Osteocyte (in vitro differentiated cells): ENCODE measurements at regions not wholly inside any gene's neighbourhood (a gene's known extent, or its start where the extent isn't known, plus 50 kb on each side); places are given as distances from the start of the nearest gene placed in this dataset.
"Not testable (repeated sequence)": the region's sequence is repeated elsewhere in the genome, so short reads cannot be mapped to it uniquely, and the experiment has no call there.

ENCODE experiments used
- DNase-seq: peaks from one replicate; pipeline ENCODE4 v3.0.0; 2021; ENCODE audit warnings: mixed read lengths; ENCODE audit not compliant: unreplicated experiment; ENCODE audit errors: extremely low spot score
- H3K27ac Mint-ChIP-seq: one replicate; pipeline ENCODE4 v1.8.0; 2021; ENCODE audit warnings: mild to moderate bottlenecking, mixed read lengths; ENCODE audit not compliant: unreplicated experiment
- H3K27me3 Mint-ChIP-seq: one replicate; pipeline ENCODE4 v1.8.0; 2021; ENCODE audit warnings: mixed read lengths; ENCODE audit not compliant: unreplicated experiment
- H3K36me3 Mint-ChIP-seq: one replicate; pipeline ENCODE4 v1.8.0; 2021; ENCODE audit warnings: mixed read lengths; ENCODE audit not compliant: unreplicated experiment
- H3K4me1 Mint-ChIP-seq: one replicate; pipeline ENCODE4 v1.8.0; 2021; ENCODE audit warnings: mixed read lengths; ENCODE audit not compliant: unreplicated experiment
- H3K4me3 Mint-ChIP-seq: one replicate; pipeline ENCODE4 v1.8.0; 2021; ENCODE audit warnings: mild to moderate bottlenecking, moderate library complexity, mixed read lengths; ENCODE audit not compliant: unreplicated experiment
- H3K9me3 Mint-ChIP-seq: one replicate; pipeline ENCODE4 v1.8.0; 2021; ENCODE audit warnings: mixed read lengths; ENCODE audit not compliant: unreplicated experiment
- TF ChIP-seq, protein P1 (sequence below): fragments of 200-600 bp; sonication (generic); IDR thresholded peaks from 2 replicates; pipeline ENCODE4 v1.5.0; 2021; ENCODE audit warnings: antibody characterized with exemption, mild to moderate bottlenecking, moderate library complexity

DNA sequence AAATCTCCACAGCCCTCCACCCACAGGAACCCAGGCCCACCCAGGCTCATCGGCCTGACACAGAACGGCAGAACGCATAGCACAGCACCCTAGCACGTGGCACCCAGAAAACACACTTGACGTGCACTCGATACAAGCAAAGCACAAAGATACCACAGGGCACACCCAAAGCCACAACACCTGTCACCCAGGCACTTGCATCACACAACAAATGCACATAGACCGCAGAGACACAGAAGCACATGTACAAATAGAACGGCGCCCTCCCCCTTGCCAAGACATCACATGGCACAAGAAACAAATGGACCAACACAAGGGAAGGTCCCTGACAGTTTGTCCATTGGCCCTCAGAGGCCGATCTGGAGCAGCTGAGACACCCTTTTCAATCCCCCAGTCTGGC lies 147.7 kb upstream of the WSCD1 start:
- Mint-ChIP-seq H3K4me3 (no peak overlapping the region), H3K4me1 (no peaks in the 10 kb centered on the region), H3K27me3 (no peaks in the 10 kb centered on the region), H3K36me3 (no peaks in the 10 kb centered on the region), H3K9me3 (no peaks in the 10 kb centered on the region), H3K27ac (no peak overlapping the region)
- DNase-seq = no peak
- TF ChIP-seq, protein P1, sequence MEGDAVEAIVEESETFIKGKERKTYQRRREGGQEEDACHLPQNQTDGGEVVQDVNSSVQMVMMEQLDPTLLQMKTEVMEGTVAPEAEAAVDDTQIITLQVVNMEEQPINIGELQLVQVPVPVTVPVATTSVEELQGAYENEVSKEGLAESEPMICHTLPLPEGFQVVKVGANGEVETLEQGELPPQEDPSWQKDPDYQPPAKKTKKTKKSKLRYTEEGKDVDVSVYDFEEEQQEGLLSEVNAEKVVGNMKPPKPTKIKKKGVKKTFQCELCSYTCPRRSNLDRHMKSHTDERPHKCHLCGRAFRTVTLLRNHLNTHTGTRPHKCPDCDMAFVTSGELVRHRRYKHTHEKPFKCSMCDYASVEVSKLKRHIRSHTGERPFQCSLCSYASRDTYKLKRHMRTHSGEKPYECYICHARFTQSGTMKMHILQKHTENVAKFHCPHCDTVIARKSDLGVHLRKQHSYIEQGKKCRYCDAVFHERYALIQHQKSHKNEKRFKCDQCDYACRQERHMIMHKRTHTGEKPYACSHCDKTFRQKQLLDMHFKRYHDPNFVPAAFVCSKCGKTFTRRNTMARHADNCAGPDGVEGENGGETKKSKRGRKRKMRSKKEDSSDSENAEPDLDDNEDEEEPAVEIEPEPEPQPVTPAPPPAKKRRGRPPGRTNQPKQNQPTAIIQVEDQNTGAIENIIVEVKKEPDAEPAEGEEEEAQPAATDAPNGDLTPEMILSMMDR = no peak

DNA sequence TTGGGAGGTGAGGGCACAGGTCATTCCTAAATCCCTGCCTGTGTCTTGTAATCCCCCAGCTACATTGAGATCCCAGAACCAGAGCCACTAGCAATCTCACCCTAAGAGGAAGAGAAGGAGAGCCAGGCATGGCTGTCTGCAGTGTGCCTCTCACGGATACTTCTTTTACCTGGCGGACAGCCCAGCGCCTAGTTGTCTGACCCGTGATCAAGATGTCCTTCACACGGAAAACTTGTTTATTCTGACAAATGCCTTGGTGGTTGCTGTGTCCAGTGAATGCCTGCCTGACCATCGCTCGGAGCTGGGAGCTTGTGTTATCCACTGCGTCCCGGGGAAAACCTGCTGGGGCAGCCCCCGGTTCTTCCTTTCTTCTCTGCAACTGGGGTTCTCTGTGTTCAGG lies 140.5 kb upstream of the WSCD1 start:
- no peak for DNase-seq
- H3K4me3 Mint-ChIP-seq = no peak overlapping the region
- TF ChIP-seq, protein P1 = no peak
- H3K27ac Mint-ChIP-seq = no peak overlapping the region
- no peaks in the 10 kb centered on the region for H3K36me3 Mint-ChIP-seq
- no peaks in the 10 kb centered on the region for H3K9me3 Mint-ChIP-seq
- H3K27me3 Mint-ChIP-seq = no peaks in the 10 kb centered on the region
- H3K4me1 Mint-ChIP-seq = no peaks in the 10 kb centered on the region

DNA sequence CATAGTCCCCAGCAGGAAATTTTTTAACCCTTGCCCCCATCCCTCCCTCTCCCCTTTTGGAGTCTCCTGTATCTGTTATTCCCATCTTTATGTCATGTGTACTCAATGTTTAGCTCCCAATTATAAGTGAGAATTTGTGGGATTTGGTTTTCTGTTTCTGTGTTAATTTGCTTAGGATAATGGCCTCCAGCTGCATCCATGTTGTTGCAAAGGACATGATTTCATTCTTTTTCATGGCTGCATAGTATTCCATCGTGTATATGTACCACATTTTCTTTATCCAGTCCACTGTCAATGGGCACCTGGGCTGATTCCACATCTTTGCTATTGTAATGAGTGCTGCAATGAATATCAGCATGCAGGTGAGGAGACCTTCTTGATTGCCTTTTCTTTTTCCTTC lies 139.6 kb upstream of the WSCD1 start:
- not testable (repeated sequence) for H3K4me3 Mint-ChIP-seq, H3K27ac Mint-ChIP-seq, H3K4me1 Mint-ChIP-seq, H3K36me3 Mint-ChIP-seq, H3K9me3 Mint-ChIP-seq, H3K27me3 Mint-ChIP-seq, DNase-seq

DNA sequence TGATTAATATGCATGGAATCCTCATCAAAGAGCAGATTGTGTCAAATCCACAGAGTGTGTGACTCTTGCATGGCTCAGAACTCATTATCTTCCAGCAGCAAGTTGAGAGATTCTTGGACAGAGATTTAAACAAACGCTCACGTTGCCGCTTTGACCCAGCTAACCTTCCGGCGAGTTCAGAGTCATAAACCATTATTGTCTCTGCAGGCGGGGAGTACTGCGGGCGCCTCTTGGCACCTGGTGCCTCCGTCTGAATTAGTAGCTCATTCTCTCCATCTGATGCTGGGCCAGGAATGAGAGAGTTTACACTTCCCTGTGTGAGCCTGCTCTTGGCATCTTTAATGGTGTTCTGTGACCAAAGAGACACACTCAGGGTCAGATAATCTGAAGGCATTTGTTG lies 138.6 kb upstream of the WSCD1 start:
- no peak overlapping the region for H3K27ac Mint-ChIP-seq

DNA sequence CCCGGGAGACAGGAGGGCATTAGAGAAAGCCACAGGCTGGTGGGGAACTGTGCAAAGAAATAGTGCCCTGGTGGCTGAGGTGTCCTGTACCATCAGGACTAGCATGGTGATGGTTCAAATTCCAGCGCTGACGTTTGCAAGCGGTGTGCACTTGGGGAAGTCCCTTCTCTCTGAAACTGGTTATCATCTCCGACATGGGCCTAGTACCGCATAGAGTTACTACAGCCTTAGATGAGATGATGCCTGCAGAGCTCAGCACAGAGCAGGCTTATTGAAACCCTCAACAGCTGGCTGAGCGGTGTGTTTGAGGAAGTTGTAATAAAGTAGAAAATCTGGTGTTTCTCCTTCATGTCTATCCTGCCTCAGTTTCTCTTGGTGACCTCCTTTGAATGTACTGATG lies 136.7 kb upstream of the WSCD1 start:
- DNase-seq = no peak
- Mint-ChIP-seq H3K4me1 (no peaks in the 10 kb centered on the region), H3K27me3 (peaks cover 2% of the 10 kb centered on the region), H3K27ac (no peak overlapping the region), H3K9me3 (peaks cover 6% of the 10 kb centered on the region), H3K36me3 (no peaks in the 10 kb centered on the region), H3K4me3 (no peak overlapping the region)
- TF ChIP-seq, protein P1 = no peak

More for the DNA sequence above, 138.6 kb upstream of the WSCD1 start:
- TF ChIP-seq, protein P1 = no peak
- H3K9me3 Mint-ChIP-seq = peaks cover 6% of the 10 kb centered on the region
- no peaks in the 10 kb centered on the region for H3K36me3 Mint-ChIP-seq
- DNase-seq = no peak
- H3K4me3 Mint-ChIP-seq = no peak overlapping the region
- H3K4me1 Mint-ChIP-seq = no peaks in the 10 kb centered on the region
- peaks cover 2% of the 10 kb centered on the region for H3K27me3 Mint-ChIP-seq

DNA sequence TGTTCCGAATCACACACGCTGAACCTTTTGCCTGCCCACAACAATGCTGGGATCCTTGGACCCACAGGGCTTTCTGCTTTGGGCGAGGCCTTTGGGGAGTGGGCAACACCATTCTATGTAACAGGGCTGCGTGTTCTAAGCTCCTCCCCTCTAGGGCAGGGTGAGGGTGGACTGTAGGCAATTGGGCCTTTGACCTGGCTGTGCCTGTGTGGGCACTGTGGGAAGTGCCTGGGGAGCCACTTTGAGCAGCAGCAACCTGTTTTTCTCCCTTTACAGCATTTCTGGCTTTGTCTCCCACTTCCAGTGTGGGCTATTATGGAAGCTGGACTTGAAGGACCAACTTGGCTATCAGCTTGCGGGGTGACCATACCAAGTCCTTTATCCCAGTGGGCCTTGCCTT lies 128.9 kb upstream of the WSCD1 start:
- Mint-ChIP-seq H3K27ac (no peak overlapping the region), H3K27me3 (peaks cover 8% of the 10 kb centered on the region), H3K4me3 (no peak overlapping the region), H3K4me1 (no peaks in the 10 kb centered on the region), H3K9me3 (peaks cover under 1% of the 10 kb centered on the region), H3K36me3 (no peaks in the 10 kb centered on the region)
- no peak for DNase-seq
- TF ChIP-seq, protein P1 = no peak
